GM12864 (cell line): ENCODE measurements at regions not wholly inside any gene's neighbourhood (a gene's known extent, or its start where the extent isn't known, plus 50 kb on each side); places are given as distances from the start of the nearest gene placed in this dataset.

Experiments used
- DNase-seq: peaks from one replicate; pipeline ENCODE4 v3.0.0-alpha.2; 2011; ENCODE audit warnings: low read depth
- H3K4me3 ChIP-seq: 2 replicates; pipeline ENCODE4 v1.5.1; 2011; ENCODE audit warnings: mild to moderate bottlenecking, low read depth, low read length, control low read depth
- TF ChIP-seq, protein P1 (sequence below): IDR thresholded peaks from 2 replicates; pipeline ENCODE4 v1.5.1; 2011; ENCODE audit warnings: low read depth, mild to moderate bottlenecking, moderate library complexity, low read length, control low read depth, inconsistent platforms; ENCODE audit errors: missing control alignments

GRCh38 chr17:34511265-34511664 lies 68.1 kb upstream of the TMEM132E start:
- TF ChIP-seq, protein P1, sequence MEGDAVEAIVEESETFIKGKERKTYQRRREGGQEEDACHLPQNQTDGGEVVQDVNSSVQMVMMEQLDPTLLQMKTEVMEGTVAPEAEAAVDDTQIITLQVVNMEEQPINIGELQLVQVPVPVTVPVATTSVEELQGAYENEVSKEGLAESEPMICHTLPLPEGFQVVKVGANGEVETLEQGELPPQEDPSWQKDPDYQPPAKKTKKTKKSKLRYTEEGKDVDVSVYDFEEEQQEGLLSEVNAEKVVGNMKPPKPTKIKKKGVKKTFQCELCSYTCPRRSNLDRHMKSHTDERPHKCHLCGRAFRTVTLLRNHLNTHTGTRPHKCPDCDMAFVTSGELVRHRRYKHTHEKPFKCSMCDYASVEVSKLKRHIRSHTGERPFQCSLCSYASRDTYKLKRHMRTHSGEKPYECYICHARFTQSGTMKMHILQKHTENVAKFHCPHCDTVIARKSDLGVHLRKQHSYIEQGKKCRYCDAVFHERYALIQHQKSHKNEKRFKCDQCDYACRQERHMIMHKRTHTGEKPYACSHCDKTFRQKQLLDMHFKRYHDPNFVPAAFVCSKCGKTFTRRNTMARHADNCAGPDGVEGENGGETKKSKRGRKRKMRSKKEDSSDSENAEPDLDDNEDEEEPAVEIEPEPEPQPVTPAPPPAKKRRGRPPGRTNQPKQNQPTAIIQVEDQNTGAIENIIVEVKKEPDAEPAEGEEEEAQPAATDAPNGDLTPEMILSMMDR, result no peak

GRCh38 chr17:34504814-34505484 lies 74.4 kb upstream of the TMEM132E start:
- H3K4me3 ChIP-seq, result no peak overlapping the region
- DNase-seq, result no peak
- TF ChIP-seq, protein P1, result no peak

More at GRCh38 chr17:34511265-34511664, 68.1 kb upstream of the TMEM132E start:
- H3K4me3 ChIP-seq, result no peak overlapping the region
- DNase-seq, result no peak

GRCh38 chr17:34503528-34504195 lies 75.7 kb upstream of the TMEM132E start:
- H3K4me3 ChIP-seq, result no peak overlapping the region
- TF ChIP-seq, protein P1, result no peak
- no peak for DNase-seq

DNA sequence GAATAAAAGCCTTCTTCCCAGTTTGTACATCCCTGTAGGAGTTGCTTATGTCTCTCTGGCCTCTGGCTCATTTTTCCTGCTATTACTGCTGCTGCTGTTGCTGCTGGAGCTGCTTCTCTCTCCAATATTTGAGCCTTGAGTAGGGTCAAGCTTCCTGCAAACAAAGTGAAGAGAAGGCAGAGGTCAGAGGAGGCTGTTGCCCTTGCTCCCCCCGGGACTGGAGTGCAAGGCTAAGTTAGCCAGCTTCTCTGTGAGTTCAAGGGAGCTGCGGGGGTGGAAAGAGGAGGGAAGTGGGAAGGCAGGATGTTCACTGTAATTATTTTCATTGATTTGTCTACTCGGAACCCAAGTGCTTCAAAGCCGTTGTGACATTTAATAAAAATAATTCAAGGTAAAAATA lies 77.0 kb upstream of the TMEM132E start:
- H3K4me3 ChIP-seq, result no peak overlapping the region
- TF ChIP-seq, protein P1, result no peak
- DNase-seq, result no peak

- TF ChIP-seq, protein P1, result no peak
- no peak for DNase-seq
These were observed 79.8 kb upstream of the TMEM132E start for GRCh38 chr17:34499576-34499975.

DNA sequence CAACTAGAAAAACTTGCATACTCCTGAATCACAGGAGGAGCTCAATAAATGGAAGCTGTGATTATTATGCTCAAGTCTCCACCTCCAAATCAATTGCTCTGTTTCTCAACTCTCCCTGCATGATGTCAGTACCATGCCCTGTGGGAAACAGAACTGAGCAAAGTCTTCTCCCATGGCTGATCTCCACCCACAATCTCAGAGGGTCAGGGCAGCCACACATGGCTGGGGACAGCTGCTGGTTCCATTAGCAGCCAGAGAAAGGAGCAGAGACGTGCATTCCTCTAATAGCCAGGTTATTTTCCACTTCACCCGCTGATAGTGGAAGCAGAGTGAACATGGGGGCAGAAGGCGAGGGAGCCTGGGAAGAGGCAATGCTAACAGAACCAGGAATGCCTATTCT lies 85.5 kb upstream of the TMEM132E start:
- no peak overlapping the region for H3K4me3 ChIP-seq
- no peak for DNase-seq
- TF ChIP-seq, protein P1, result no peak

More at GRCh38 chr17:34499576-34499975, 79.8 kb upstream of the TMEM132E start:
- H3K4me3 ChIP-seq, result no peak overlapping the region
